SU-DHL-6 (cell line): ENCODE measurements at regions not wholly inside any gene's neighbourhood (a gene's known extent, or its start where the extent isn't known, plus 50 kb on each side); places are given as distances from the start of the nearest gene placed in this dataset.

Source experiments
- EZH2phosphoT487 ChIP-seq: fragments of 200-600 bp; sonication (generic), shearing (Covaris generic); conservative IDR thresholded peaks from 2 replicates; pipeline ENCODE4 v1.6.1; 2018; ENCODE audit warnings: mild to moderate bottlenecking, antibody characterized with exemption, low read length, moderate library complexity, mixed read lengths
- TF ChIP-seq, protein P1 (sequence below): fragments of 200-600 bp; sonication (generic); IDR thresholded peaks from one replicate; pipeline ENCODE4 v1.5.1; 2017; ENCODE audit warnings: antibody characterized with exemption, mild to moderate bottlenecking, low read length, moderate library complexity; ENCODE audit not compliant: insufficient read depth, poor library complexity, severe bottlenecking

DNA sequence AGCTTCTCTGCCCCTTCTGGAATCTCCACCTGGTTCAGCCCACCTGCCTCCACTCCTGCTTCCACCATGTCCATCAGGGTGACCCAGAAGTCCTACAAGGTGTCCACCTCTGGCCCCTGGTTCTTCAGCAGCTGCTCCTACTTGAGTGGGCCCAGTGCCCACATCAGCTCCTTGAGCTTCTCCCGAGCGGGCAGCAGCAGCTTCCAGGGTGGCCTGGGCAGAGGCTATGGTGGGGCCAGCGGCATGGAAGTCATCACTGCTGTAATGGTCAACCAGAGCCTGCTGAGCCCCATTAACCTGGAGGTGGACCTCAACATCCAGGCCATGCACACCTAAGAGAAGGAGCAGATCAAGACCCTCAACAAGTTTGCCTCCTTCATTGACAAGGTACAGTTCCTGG lies 74.4 kb upstream of the ZXDA start:
- TF ChIP-seq, protein P1, sequence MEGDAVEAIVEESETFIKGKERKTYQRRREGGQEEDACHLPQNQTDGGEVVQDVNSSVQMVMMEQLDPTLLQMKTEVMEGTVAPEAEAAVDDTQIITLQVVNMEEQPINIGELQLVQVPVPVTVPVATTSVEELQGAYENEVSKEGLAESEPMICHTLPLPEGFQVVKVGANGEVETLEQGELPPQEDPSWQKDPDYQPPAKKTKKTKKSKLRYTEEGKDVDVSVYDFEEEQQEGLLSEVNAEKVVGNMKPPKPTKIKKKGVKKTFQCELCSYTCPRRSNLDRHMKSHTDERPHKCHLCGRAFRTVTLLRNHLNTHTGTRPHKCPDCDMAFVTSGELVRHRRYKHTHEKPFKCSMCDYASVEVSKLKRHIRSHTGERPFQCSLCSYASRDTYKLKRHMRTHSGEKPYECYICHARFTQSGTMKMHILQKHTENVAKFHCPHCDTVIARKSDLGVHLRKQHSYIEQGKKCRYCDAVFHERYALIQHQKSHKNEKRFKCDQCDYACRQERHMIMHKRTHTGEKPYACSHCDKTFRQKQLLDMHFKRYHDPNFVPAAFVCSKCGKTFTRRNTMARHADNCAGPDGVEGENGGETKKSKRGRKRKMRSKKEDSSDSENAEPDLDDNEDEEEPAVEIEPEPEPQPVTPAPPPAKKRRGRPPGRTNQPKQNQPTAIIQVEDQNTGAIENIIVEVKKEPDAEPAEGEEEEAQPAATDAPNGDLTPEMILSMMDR = no peak
- no peak for TF ChIP-seq EZH2phosphoT487
